HCT116 (cell line): ENCODE measurements at regions not wholly inside any gene's neighbourhood (a gene's known extent, or its start where the extent isn't known, plus 50 kb on each side); places are given as distances from the start of the nearest gene placed in this dataset.
A peak's percentile ranks its signal among the peaks of the same experiment; 100 is the strongest.

ENCODE experiments used
- CEBPB ChIP-seq: IDR thresholded peaks from 2 replicates; pipeline ENCODE4 v1.6.1; 2012; ENCODE audit warnings: low read depth
- ELF1 ChIP-seq: IDR thresholded peaks from 2 replicates; pipeline ENCODE4 v1.6.1; 2012; ENCODE audit warnings: low read depth, borderline replicate concordance
- EZH2 ChIP-seq: fragments of 200-600 bp; sonication (generic); IDR thresholded peaks from 2 replicates; pipeline ENCODE4 v1.6.1; 2017; ENCODE audit warnings: antibody characterized with exemption, mixed run types
- EZH2phosphoT487 ChIP-seq: fragments of 200-600 bp; IDR thresholded peaks from 2 replicates; pipeline ENCODE4 v1.6.1; 2018; ENCODE audit warnings: antibody characterized with exemption, borderline replicate concordance
- POLR2A ChIP-seq: IDR thresholded peaks from 2 replicates; pipeline ENCODE4 v1.7.0; 2011; ENCODE audit warnings: borderline replicate concordance; ENCODE audit not compliant: insufficient read depth, insufficient read length; ENCODE audit errors: extremely low read depth
- POLR2AphosphoS5 ChIP-seq: IDR thresholded peaks from 2 replicates; pipeline ENCODE4 v1.6.1; 2011; ENCODE audit warnings: mild to moderate bottlenecking, low read depth, low read length, moderate library complexity
- REST ChIP-seq: IDR thresholded peaks from 2 replicates; pipeline ENCODE4 v1.6.1; 2012; ENCODE audit warnings: low read depth
- SIN3A ChIP-seq: IDR thresholded peaks from 2 replicates; pipeline ENCODE4 v1.6.1; 2012; ENCODE audit warnings: low read depth
- SP1 ChIP-seq: IDR thresholded peaks from 2 replicates; pipeline ENCODE4 v1.6.1; 2012; ENCODE audit warnings: low read depth
- SRF ChIP-seq: IDR thresholded peaks from 2 replicates; pipeline ENCODE4 v1.6.1; 2012; ENCODE audit warnings: low read depth
- TF ChIP-seq, protein P1 (sequence below), 3 experiments: fragments of 200-600 bp in 1 of 3; sonication (generic) in 1 of 3; IDR thresholded peaks in 2 of 3; conservative IDR thresholded peaks in 1 of 3; 2 replicates each; pipeline ENCODE4 v1.5.1; 2012 to 2017; ENCODE audit warnings: low read depth in 2 of 3, low read length in 2 of 3, antibody characterized with exemption in 1 of 3, borderline replicate concordance in 1 of 3, control low read depth in 1 of 3, mild to moderate bottlenecking in 1 of 3, mixed read lengths in 1 of 3, mixed run types in 1 of 3, moderate library complexity in 1 of 3; ENCODE audit not compliant: insufficient read depth in 1 of 3

- TF ChIP-seq REST (no peak), EZH2phosphoT487 (no peak), ELF1 (no peak), POLR2A (no peak), SP1 (no peak; the same call in 1 of the 2 replicates), POLR2AphosphoS5 (no peak), CEBPB (no peak), EZH2 (no peak), SRF (peak; percentile 91), SIN3A (no peak)
- TF ChIP-seq, protein P1, sequence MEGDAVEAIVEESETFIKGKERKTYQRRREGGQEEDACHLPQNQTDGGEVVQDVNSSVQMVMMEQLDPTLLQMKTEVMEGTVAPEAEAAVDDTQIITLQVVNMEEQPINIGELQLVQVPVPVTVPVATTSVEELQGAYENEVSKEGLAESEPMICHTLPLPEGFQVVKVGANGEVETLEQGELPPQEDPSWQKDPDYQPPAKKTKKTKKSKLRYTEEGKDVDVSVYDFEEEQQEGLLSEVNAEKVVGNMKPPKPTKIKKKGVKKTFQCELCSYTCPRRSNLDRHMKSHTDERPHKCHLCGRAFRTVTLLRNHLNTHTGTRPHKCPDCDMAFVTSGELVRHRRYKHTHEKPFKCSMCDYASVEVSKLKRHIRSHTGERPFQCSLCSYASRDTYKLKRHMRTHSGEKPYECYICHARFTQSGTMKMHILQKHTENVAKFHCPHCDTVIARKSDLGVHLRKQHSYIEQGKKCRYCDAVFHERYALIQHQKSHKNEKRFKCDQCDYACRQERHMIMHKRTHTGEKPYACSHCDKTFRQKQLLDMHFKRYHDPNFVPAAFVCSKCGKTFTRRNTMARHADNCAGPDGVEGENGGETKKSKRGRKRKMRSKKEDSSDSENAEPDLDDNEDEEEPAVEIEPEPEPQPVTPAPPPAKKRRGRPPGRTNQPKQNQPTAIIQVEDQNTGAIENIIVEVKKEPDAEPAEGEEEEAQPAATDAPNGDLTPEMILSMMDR (IDR thresholded peaks at IDR 0.05 in 2 of 3, conservative IDR thresholded peaks at IDR 0.05 in 1 of 3; ENCODE audit: borderline replicate concordance in 1 of 3, insufficient read depth in 1 of 3, low read depth in 2 of 3, low read length in 2 of 3) = no peak
These were observed 382.8 kb upstream of the ZNF608 start for GRCh38 chr5:125129151-125129806.
